Left forelimb (tissue), 1 donor: ENCODE measurements at regions not wholly inside any gene's neighbourhood (a gene's known extent, or its start where the extent isn't known, plus 50 kb on each side); places are given as distances from the start of the nearest gene placed in this dataset.

Experiments
- DNase-seq: peaks from one replicate; pipeline ENCODE4 v3.0.0-alpha.2; 2018; ENCODE audit warnings: low spot score

- no peak for DNase-seq
Measured at GRCh38 chr12:29879606-29880308, 96.0 kb upstream of the TMTC1 start.

- DNase-seq, result no peak
Measured at GRCh38 chr12:29869946-29870345, 86.2 kb upstream of the TMTC1 start.

- no peak for DNase-seq
Measured at GRCh38 chr12:29867823-29868222, 84.1 kb upstream of the TMTC1 start.

GRCh38 chr12:29863665-29864064, 79.9 kb upstream of the TMTC1 start:
- DNase-seq, result no peak

GRCh38 chr12:29858270-29858786, 74.6 kb upstream of the TMTC1 start:
- DNase-seq, result no peak

- no peak for DNase-seq
Measured at GRCh38 chr12:29847246-29847645, 63.5 kb upstream of the TMTC1 start.

GRCh38 chr12:29844667-29845066, 60.9 kb upstream of the TMTC1 start:
- no peak for DNase-seq

- no peak for DNase-seq
Measured at GRCh38 chr12:29843036-29843435, 59.3 kb upstream of the TMTC1 start.

GRCh38 chr12:29838768-29839167, 55.0 kb upstream of the TMTC1 start:
- no peak for DNase-seq
